HCT116 (cell line): ENCODE measurements at regions not wholly inside any gene's neighbourhood (a gene's known extent, or its start where the extent isn't known, plus 50 kb on each side); places are given as distances from the start of the nearest gene placed in this dataset.

Source experiments
- ATAC-seq: fragments of 200-7000 bp; cut with Tn5 transposase; 2 replicates; pipeline ENCODE4 v1.9.1; 2020; ENCODE audit warnings: mild to moderate bottlenecking, moderate library complexity
- BruUV-seq: library from RNA; stranded (reverse); fragments of 400-500 nt; replicated peaks from 2 replicates; lab custom pipeline; 2021; lab: Mats Ljungman, UMichigan
- CTCF ChIA-PET: fragments of 300-600 bp; sonication (Branson Sonifier 250); formaldehyde crosslinking; loops from one replicate; lab custom pipeline; 2021; ENCODE audit warnings: antibody characterized with exemption; lab: Charles Lee
- POLR2A ChIA-PET: fragments of 300-600, 350-600 bp; sonication (Branson Sonifier 250); formaldehyde crosslinking; loops from one replicate; lab custom pipeline; 2021; ENCODE audit warnings: antibody characterized with exemption; lab: Charles Lee
- RAD21 ChIA-PET, 2 experiments: fragments of 300-600 bp; sonication (Branson Sonifier 250); formaldehyde crosslinking; loops; one replicate each; lab custom pipeline; 2023; ENCODE audit warnings: low total read pairs in 2 of 2; ENCODE audit not compliant: uncharacterized antibody in 2 of 2, unreplicated experiment in 2 of 2, low non-redundant PET in 1 of 2; lab: Charles Lee
- DNase-seq: peaks from one replicate; pipeline ENCODE4 v3.0.0-alpha.2; 2010; ENCODE audit warnings: low read depth, low spot score
- H2AFZ ChIP-seq: fragments of 200-600 bp; shearing (Covaris generic), sonication (generic); 2 replicates; pipeline ENCODE4 v1.6.1; 2017; ENCODE audit warnings: low read depth, mixed run types, mixed read lengths, antibody characterized with exemption, low read length; ENCODE audit not compliant: poor library complexity, severe bottlenecking
- H3K27ac ChIP-seq: 2 replicates; pipeline ENCODE4 v1.5.1; 2012; ENCODE audit warnings: low read depth, low read length
- H3K27me3 ChIP-seq: fragments of 200-600 bp; sonication (generic); 2 replicates; pipeline ENCODE4 v1.6.1; 2016; ENCODE audit warnings: mixed run types, low read length, mixed read lengths; ENCODE audit not compliant: insufficient read depth
- H3K36me3 ChIP-seq, 2 experiments: fragments of 200-500 bp in 1 of 2; fragments of 200-600 bp in 1 of 2; sonication (Bioruptor generic) in 1 of 2; sonication (generic) in 1 of 2; 2 replicates each; pipeline versions ENCODE4 v1.5.1 to v1.6.1; 2014 to 2016; ENCODE audit warnings: low read length in 2 of 2, inconsistent platforms in 1 of 2, mixed read lengths in 1 of 2, mixed run types in 1 of 2; ENCODE audit not compliant: insufficient read depth in 2 of 2, control insufficient read depth in 1 of 2
- H3K4me1 ChIP-seq, 2 experiments: fragments of 200-600 bp in 1 of 2; sonication (generic) in 1 of 2; 2 replicates each; pipeline versions ENCODE4 v1.5.1 to v1.6.1; 2012 to 2017; ENCODE audit warnings: low read length in 2 of 2, inconsistent platforms in 1 of 2, mild to moderate bottlenecking in 1 of 2, mixed read lengths in 1 of 2, mixed run types in 1 of 2, moderate library complexity in 1 of 2; ENCODE audit not compliant: insufficient read depth in 2 of 2, control insufficient read depth in 1 of 2
- H3K4me2 ChIP-seq: fragments of 200-600 bp; sonication (generic); 2 replicates; pipeline ENCODE4 v1.6.1; 2017; ENCODE audit warnings: mixed run types, low read length, mixed read lengths
- H3K4me3 ChIP-seq, 2 experiments: fragments of 200-600 bp in 1 of 2; sonication (generic) in 1 of 2; replicated peaks in 1 of 2; 2 replicates each; pipeline ENCODE4 v1.5.1; 2011 to 2016; ENCODE audit warnings: low read length in 2 of 2, control low read depth in 1 of 2, low read depth in 1 of 2, mild to moderate bottlenecking in 1 of 2, mixed read lengths in 1 of 2, mixed run types in 1 of 2
- H3K79me2 ChIP-seq: fragments of 200-600 bp; sonication (generic); 2 replicates; pipeline ENCODE4 v1.6.1; 2017; ENCODE audit warnings: mild to moderate bottlenecking, mixed run types, low read length, moderate library complexity, mixed read lengths; ENCODE audit not compliant: insufficient read depth
- H3K9ac ChIP-seq: fragments of 200-600 bp; sonication (generic); 2 replicates; pipeline ENCODE4 v1.6.1; 2016; ENCODE audit warnings: low read length, mixed read lengths
- H3K9me2 ChIP-seq: fragments of 200-600 bp; sonication (generic), shearing (Covaris generic); 2 replicates; pipeline ENCODE4 v1.6.1; 2017; ENCODE audit warnings: mixed run types, mild to moderate bottlenecking, moderate library complexity; ENCODE audit not compliant: insufficient read depth
- H3K9me3 ChIP-seq, 2 experiments: fragments of 200-500 bp in 1 of 2; fragments of 200-600 bp in 1 of 2; sonication (Bioruptor generic) in 1 of 2; sonication (generic) in 1 of 2; 2 replicates each; pipeline ENCODE4 v1.6.1; 2014 to 2017; ENCODE audit warnings: low read length in 2 of 2, mixed read lengths in 2 of 2, inconsistent platforms in 1 of 2, low read depth in 1 of 2, mild to moderate bottlenecking in 1 of 2, mixed run types in 1 of 2, moderate library complexity in 1 of 2; ENCODE audit not compliant: control insufficient read depth in 1 of 2, insufficient read depth in 1 of 2
- H4K20me1 ChIP-seq: fragments of 200-600 bp; sonication (generic), shearing (Covaris generic); 2 replicates; pipeline ENCODE4 v1.6.1; 2017; ENCODE audit warnings: mixed run types, mild to moderate bottlenecking, moderate library complexity; ENCODE audit not compliant: insufficient read depth
- CTCF ChIP-seq, 3 experiments: fragments of 200-600 bp in 1 of 3; sonication (generic) in 1 of 3; IDR thresholded peaks in 2 of 3; conservative IDR thresholded peaks in 1 of 3; 2 replicates each; pipeline ENCODE4 v1.5.1; 2012 to 2017; ENCODE audit warnings: low read depth in 2 of 3, low read length in 2 of 3, antibody characterized with exemption in 1 of 3, borderline replicate concordance in 1 of 3, control low read depth in 1 of 3, mild to moderate bottlenecking in 1 of 3, mixed read lengths in 1 of 3, mixed run types in 1 of 3, moderate library complexity in 1 of 3; ENCODE audit not compliant: insufficient read depth in 1 of 3
- EZH2 ChIP-seq: fragments of 200-600 bp; sonication (generic); IDR thresholded peaks from 2 replicates; pipeline ENCODE4 v1.6.1; 2017; ENCODE audit warnings: antibody characterized with exemption, mixed run types
- POLR2A ChIP-seq: IDR thresholded peaks from 2 replicates; pipeline ENCODE4 v1.7.0; 2011; ENCODE audit warnings: borderline replicate concordance; ENCODE audit not compliant: insufficient read depth, insufficient read length; ENCODE audit errors: extremely low read depth
- SIN3A ChIP-seq: IDR thresholded peaks from 2 replicates; pipeline ENCODE4 v1.6.1; 2012; ENCODE audit warnings: low read depth
- SP1 ChIP-seq: IDR thresholded peaks from 2 replicates; pipeline ENCODE4 v1.6.1; 2012; ENCODE audit warnings: low read depth
- intact Hi-C: fragments of 100-400 bp; cut with micrococcal nuclease; formaldehyde crosslinking; loops from 2 replicates; pipeline ENCODE4 v1.10.0; 2022
- TF ChIP-seq, protein P1 (sequence below): IDR thresholded peaks from 2 replicates; pipeline ENCODE4 v1.6.1; 2012

- no peaks in the 10 kb centered on the region for H3K9me2 ChIP-seq
- ATAC-seq (0 out of 2 replicates have a peak, but pooled peaks have one; percentile 38), DNase-seq (no peak)
- peaks cover 5% of the 10 kb centered on the region; the same call in 1 of the 2 replicates for H3K27me3 ChIP-seq
- H3K4me2 ChIP-seq: peak overlapping the region; percentile 17; the same call in 1 of the 2 replicates
- no TSS peak for BruUV-seq
- no peaks in the 10 kb centered on the region for H3K9me3 ChIP-seq
- ChIA-PET POLR2A (no interaction called here), RAD21 (no interaction called here), CTCF (no interaction called here)
- H3K9ac ChIP-seq: no peak overlapping the region
- no peaks in the 10 kb centered on the region for H3K36me3 ChIP-seq
- H2AFZ ChIP-seq: no peak overlapping the region
- H3K4me1 ChIP-seq: peaks cover 2 to 8% of the 10 kb centered on the region in 2 experiments; a peak in 2 of 4 replicates
- no peak overlapping the region for H3K4me3 ChIP-seq
- H3K79me2 ChIP-seq: no peaks in the 10 kb centered on the region
- intact Hi-C loops: no loop called here
- H4K20me1 ChIP-seq: no peaks in the 10 kb centered on the region
- H3K27ac ChIP-seq: no peak overlapping the region
- TF ChIP-seq CTCF (IDR thresholded peaks at IDR 0.05 in 2 of 3, conservative IDR thresholded peaks at IDR 0.05 in 1 of 3; ENCODE audit: borderline replicate concordance in 1 of 3, insufficient read depth in 1 of 3, low read depth in 2 of 3, low read length in 2 of 3): no peak
- TF ChIP-seq, protein P1, sequence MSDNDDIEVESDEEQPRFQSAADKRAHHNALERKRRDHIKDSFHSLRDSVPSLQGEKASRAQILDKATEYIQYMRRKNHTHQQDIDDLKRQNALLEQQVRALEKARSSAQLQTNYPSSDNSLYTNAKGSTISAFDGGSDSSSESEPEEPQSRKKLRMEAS: peak; percentile 59; the same call in 1 of the 2 replicates
- TF ChIP-seq, all 23 proteins: peak for 1
Observed at GRCh38 chr14:55881577-55882241, 236.5 kb upstream of the PELI2 start.

DNA sequence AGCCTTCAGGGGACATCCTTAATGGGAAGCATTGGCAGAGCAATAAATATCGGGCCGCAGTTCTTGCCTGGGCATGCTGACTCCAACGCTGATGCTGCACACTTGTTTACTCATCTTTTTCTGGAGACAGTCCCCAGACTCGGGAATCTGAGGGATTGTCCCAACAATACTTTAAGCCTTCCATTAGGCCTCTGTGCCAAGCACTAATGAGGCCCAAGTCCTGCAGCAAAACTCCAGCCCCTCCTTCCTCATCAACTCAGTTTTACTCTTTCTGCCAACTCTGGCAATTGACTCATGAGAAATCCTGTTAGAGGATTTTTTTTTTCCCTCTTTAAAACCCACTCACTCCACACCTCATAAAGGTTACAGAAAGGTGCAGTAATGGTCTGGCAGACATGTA, 233.4 kb upstream of the PELI2 start:
- no peak overlapping the region for H3K4me2 ChIP-seq
- H2AFZ ChIP-seq: no peak overlapping the region
- no peak overlapping the region for H3K27ac ChIP-seq
- no peak overlapping the region for H3K4me3 ChIP-seq
- H3K4me1 ChIP-seq: peaks cover 2 to 8% of the 10 kb centered on the region in 2 experiments; a peak in 2 of 4 replicates
- ChIA-PET RAD21 (no interaction called here), CTCF (no interaction called here), POLR2A (no interaction called here)
- H3K9me2 ChIP-seq: no peaks in the 10 kb centered on the region
- TF ChIP-seq CTCF (IDR thresholded peaks at IDR 0.05 in 2 of 3, conservative IDR thresholded peaks at IDR 0.05 in 1 of 3; ENCODE audit: borderline replicate concordance in 1 of 3, insufficient read depth in 1 of 3, low read depth in 2 of 3, low read length in 2 of 3) (no peak), SP1 (no peak), EZH2 (no peak), SIN3A (no peak), POLR2A (no peak)
- DNase-seq: no peak
- no peaks in the 10 kb centered on the region for H3K27me3 ChIP-seq
- H3K9me3 ChIP-seq: no peaks in the 10 kb centered on the region
- H3K9ac ChIP-seq: no peak overlapping the region
- intact Hi-C loops: no loop called here
- no peaks in the 10 kb centered on the region for H4K20me1 ChIP-seq
- H3K79me2 ChIP-seq: no peaks in the 10 kb centered on the region
- no TSS peak for BruUV-seq
- no peak for ATAC-seq
- H3K36me3 ChIP-seq: no peaks in the 10 kb centered on the region
